ENCODE measurements at regions not wholly inside any gene's neighbourhood (a gene's known extent, or its start where the extent isn't known, plus 50 kb on each side); places are given as distances from the start of the nearest gene placed in this dataset.

DNA sequence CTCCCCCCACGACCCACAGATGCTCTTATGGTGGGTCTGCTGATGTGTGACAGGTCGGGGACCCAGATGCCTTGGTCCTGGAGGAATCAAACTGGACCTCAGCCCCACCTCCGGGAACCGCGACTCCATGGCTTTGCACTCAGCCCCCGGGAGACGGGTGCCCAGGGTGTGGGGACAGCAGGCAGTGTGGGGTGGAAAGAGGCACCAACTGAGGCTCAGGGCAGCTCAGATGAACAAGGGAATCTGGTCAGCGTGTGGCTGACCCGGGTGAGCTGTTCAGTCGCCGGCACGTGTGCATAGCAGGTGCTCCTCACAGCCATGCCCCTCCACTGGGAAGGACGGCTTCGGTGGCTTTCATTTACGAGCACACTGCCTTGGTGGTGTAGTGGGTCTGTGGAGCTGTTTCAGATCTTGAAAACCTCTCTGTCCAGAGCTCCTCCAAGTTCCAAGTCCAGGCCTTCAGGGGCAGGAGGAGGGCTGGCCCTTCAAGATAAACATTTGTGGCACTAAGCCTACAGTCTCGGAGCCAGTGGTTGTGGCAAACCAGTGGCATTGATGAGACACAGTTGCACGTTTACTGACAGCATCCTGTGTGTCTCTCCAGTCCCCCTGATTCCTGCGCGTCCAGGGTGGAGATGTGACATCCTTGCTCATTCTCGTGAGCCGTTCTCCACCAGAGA lies 471.2 kb upstream of the HS6ST1 start:
- Histone ChIP-seq H3K27ac (ENCODE audit: insufficient read depth, low read length) (no peak overlapping the region), H3K4me2 (ENCODE audit: extremely low read depth, insufficient read depth, low read length) (no peak overlapping the region)

DNA sequence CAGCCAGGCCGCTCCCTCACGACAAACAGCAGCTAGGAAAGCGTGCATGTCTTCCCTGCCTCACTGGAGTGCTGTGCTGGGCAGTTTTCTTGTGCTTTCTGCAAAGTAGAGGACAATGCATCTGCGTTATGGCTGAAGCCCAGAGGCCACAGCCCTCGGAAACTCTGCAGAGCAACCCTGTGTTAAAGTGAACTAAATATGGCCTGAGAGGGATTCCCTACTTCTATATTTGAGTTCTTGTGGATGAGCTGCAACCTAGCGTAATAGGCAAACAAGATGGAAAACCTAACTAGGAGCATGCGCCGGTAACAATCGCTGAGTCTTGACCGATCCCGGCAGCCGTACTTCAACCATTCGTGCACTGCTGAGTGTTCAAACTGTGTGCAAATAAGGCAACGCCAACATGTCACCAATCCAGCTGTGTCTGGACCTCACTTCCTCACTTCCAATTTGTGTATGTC lies 471.9 kb upstream of the HS6ST1 start:
- no peak overlapping the region for H2AFZ ChIP-seq (ENCODE audit: low read length)
- H3K36me3 ChIP-seq (ENCODE audit: control insufficient read depth, insufficient read depth, low read length), result no peaks in the 10 kb centered on the region
- H3K4me2 ChIP-seq (ENCODE audit: extremely low read depth, insufficient read depth, low read length), result no peak overlapping the region
- H3K9me3 ChIP-seq (ENCODE audit: control insufficient read depth, insufficient read depth, low read depth, low read length), result peaks cover 2% of the 10 kb centered on the region
- no peaks in the 10 kb centered on the region for H3K79me2 ChIP-seq (ENCODE audit: control insufficient read depth, insufficient read depth, low read length)
- H4K20me1 ChIP-seq (ENCODE audit: control insufficient read depth, extremely low read depth, insufficient read depth, low read length), result no peaks in the 10 kb centered on the region
- TF ChIP-seq EZH2 (IDR thresholded peaks at IDR 0.05; ENCODE audit: low read length, missing control alignments), result no peak
- TF ChIP-seq, protein P1, sequence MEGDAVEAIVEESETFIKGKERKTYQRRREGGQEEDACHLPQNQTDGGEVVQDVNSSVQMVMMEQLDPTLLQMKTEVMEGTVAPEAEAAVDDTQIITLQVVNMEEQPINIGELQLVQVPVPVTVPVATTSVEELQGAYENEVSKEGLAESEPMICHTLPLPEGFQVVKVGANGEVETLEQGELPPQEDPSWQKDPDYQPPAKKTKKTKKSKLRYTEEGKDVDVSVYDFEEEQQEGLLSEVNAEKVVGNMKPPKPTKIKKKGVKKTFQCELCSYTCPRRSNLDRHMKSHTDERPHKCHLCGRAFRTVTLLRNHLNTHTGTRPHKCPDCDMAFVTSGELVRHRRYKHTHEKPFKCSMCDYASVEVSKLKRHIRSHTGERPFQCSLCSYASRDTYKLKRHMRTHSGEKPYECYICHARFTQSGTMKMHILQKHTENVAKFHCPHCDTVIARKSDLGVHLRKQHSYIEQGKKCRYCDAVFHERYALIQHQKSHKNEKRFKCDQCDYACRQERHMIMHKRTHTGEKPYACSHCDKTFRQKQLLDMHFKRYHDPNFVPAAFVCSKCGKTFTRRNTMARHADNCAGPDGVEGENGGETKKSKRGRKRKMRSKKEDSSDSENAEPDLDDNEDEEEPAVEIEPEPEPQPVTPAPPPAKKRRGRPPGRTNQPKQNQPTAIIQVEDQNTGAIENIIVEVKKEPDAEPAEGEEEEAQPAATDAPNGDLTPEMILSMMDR (conservative IDR thresholded peaks at IDR 0.05 in 1 of 2, IDR thresholded peaks at IDR 0.05 in 1 of 2; ENCODE audit: low read depth in 1 of 2, low read length in 2 of 2), result no peak
- no peak for DNase-seq (ENCODE audit: low read depth in 2 of 2)
- no peak overlapping the region for H3K4me3 ChIP-seq (replicated peaks in 1 of 4; ENCODE audit: control extremely low read depth in 1 of 4, insufficient read depth in 1 of 4, low read depth in 3 of 4, low read length in 4 of 4)
- no peak overlapping the region for H3K9ac ChIP-seq (ENCODE audit: insufficient read depth, low read length)
- H3K27ac ChIP-seq (ENCODE audit: insufficient read depth, low read length), result no peak overlapping the region
- H3K4me1 ChIP-seq (ENCODE audit: control insufficient read depth, extremely low read depth, insufficient read depth, low read length), result no peaks in the 10 kb centered on the region
- H3K27me3 ChIP-seq (ENCODE audit: control insufficient read depth, insufficient read depth, low read length), result no peaks in the 10 kb centered on the region

More for the DNA sequence above, 471.2 kb upstream of the HS6ST1 start:
- no peak for DNase-seq (ENCODE audit: low read depth in 2 of 2)
- H3K4me1 ChIP-seq (ENCODE audit: control insufficient read depth, extremely low read depth, insufficient read depth, low read length), result no peaks in the 10 kb centered on the region
- H3K4me3 ChIP-seq (replicated peaks in 1 of 4; ENCODE audit: control extremely low read depth in 1 of 4, insufficient read depth in 1 of 4, low read depth in 3 of 4, low read length in 4 of 4), result no peak overlapping the region
- TF ChIP-seq, protein P1 (conservative IDR thresholded peaks at IDR 0.05 in 1 of 2, IDR thresholded peaks at IDR 0.05 in 1 of 2; ENCODE audit: low read depth in 1 of 2, low read length in 2 of 2), result no peak
- TF ChIP-seq EZH2 (IDR thresholded peaks at IDR 0.05; ENCODE audit: low read length, missing control alignments), result no peak
- no peaks in the 10 kb centered on the region for H3K36me3 ChIP-seq (ENCODE audit: control insufficient read depth, insufficient read depth, low read length)
- H3K79me2 ChIP-seq (ENCODE audit: control insufficient read depth, insufficient read depth, low read length), result no peaks in the 10 kb centered on the region
- H3K9me3 ChIP-seq (ENCODE audit: control insufficient read depth, insufficient read depth, low read depth, low read length), result peaks cover 2% of the 10 kb centered on the region
- no peak overlapping the region for H2AFZ ChIP-seq (ENCODE audit: low read length)
- no peaks in the 10 kb centered on the region for H4K20me1 ChIP-seq (ENCODE audit: control insufficient read depth, extremely low read depth, insufficient read depth, low read length)
- H3K9ac ChIP-seq (ENCODE audit: insufficient read depth, low read length), result no peak overlapping the region
- H3K27me3 ChIP-seq (ENCODE audit: control insufficient read depth, insufficient read depth, low read length), result no peaks in the 10 kb centered on the region

DNA sequence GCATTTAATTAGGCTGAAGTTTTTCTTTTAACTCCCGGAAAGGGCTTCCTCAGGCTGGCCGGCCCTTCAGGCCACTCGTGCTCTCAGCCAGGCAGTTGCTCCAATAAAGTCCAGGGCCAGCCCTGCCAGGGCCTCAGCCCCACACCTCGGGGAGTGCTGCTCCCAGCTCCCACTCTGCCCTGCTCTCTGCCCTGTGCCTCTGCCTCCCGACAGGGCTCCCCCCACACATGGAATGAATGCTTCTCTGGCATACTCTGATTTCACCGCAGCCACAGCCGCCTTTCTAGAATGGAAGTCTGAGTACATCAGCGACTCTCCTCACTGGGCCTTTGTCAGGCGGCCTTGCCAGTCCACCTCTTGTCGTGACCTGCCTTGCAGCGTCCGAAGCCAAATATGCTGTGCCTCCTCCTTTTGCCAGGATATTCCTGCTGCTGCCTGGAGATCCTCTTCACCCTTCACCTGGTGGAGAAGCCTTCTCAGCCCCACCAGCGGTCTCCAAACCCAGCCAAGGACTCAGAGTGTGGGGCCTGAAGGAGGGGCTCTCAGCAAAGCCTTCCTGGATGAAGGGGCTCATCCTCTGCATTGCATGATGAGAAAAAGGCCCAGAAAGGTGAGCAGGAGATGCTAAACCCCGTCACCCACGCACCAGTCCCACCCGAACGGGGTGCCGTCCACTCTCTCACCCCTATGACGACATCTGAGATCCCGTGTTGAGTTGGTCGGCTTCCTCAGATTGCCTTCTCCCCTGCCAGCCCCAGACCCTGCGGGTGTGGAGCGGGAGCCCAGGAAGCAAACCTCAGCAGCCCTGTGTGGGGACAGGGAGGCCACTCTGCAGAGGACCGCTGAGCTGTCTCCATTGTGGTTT lies 472.7 kb upstream of the HS6ST1 start:
- no peak overlapping the region for H3K9ac ChIP-seq (ENCODE audit: insufficient read depth, low read length)
- H3K36me3 ChIP-seq (ENCODE audit: control insufficient read depth, insufficient read depth, low read length), result no peaks in the 10 kb centered on the region

More for the DNA sequence above, 472.7 kb upstream of the HS6ST1 start:
- no peak for DNase-seq (ENCODE audit: low read depth in 2 of 2)
- TF ChIP-seq EZH2 (IDR thresholded peaks at IDR 0.05; ENCODE audit: low read length, missing control alignments), result no peak
- TF ChIP-seq, protein P1 (conservative IDR thresholded peaks at IDR 0.05 in 1 of 2, IDR thresholded peaks at IDR 0.05 in 1 of 2; ENCODE audit: low read depth in 1 of 2, low read length in 2 of 2), result no peak
- Histone ChIP-seq H3K27ac (ENCODE audit: insufficient read depth, low read length) (no peak overlapping the region), H2AFZ (ENCODE audit: low read length) (no peak overlapping the region), H3K79me2 (ENCODE audit: control insufficient read depth, insufficient read depth, low read length) (no peaks in the 10 kb centered on the region), H3K27me3 (ENCODE audit: control insufficient read depth, insufficient read depth, low read length) (no peaks in the 10 kb centered on the region), H3K4me1 (ENCODE audit: control insufficient read depth, extremely low read depth, insufficient read depth, low read length) (no peaks in the 10 kb centered on the region), H3K4me3 (replicated peaks in 1 of 4; ENCODE audit: control extremely low read depth in 1 of 4, insufficient read depth in 1 of 4, low read depth in 3 of 4, low read length in 4 of 4) (no peak overlapping the region), H3K4me2 (ENCODE audit: extremely low read depth, insufficient read depth, low read length) (no peak overlapping the region), H4K20me1 (ENCODE audit: control insufficient read depth, extremely low read depth, insufficient read depth, low read length) (no peaks in the 10 kb centered on the region), H3K9me3 (ENCODE audit: control insufficient read depth, insufficient read depth, low read depth, low read length) (peaks cover 2% of the 10 kb centered on the region)
